VCaP (cell line): ENCODE measurements at regions not wholly inside any gene's neighbourhood (a gene's known extent, or its start where the extent isn't known, plus 50 kb on each side); places are given as distances from the start of the nearest gene placed in this dataset.

Source experiments
- H3K27ac ChIP-seq: fragments of 450-650 bp; 2 replicates; pipeline ENCODE4 v1.5.1; 2017
- TF ChIP-seq, protein P1 (sequence below): fragments of 450-650 bp; conservative IDR thresholded peaks from 2 replicates; pipeline ENCODE4 v1.5.1; 2017; ENCODE audit warnings: mild to moderate bottlenecking, moderate library complexity

DNA sequence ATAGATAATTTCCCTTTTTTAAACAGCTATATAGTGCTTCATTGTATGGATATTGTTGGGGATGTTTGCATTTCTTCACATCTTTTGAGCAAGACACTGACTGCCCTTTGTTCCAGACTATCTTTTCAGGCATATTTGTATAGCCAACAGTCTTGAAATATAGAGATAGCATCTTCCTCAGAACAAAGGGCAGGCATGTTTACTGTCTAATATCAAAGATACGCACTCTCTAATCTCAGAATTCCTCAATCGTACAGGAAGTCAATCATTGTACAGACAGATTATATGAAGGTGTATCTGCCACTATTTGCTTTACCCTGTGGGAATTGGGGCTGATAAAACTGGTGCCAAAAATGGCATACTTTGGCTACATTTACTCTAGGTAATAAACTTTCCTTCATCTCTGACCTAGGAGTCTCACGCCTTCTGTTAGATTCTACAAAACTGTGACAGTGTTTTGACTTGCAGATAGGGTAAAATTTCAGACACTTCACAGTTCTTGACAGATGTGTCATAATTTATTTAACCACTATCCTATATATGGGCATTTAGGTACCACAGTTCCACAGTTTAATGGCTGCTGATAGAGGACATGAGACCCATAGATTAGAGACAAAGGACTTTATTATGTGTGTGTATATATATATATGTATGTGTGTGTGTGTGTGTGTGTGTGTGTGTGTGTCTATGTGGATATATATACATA is 321.0 kb downstream of the IGSF11 start:
- H3K27ac ChIP-seq = no peak overlapping the region
- TF ChIP-seq, protein P1, sequence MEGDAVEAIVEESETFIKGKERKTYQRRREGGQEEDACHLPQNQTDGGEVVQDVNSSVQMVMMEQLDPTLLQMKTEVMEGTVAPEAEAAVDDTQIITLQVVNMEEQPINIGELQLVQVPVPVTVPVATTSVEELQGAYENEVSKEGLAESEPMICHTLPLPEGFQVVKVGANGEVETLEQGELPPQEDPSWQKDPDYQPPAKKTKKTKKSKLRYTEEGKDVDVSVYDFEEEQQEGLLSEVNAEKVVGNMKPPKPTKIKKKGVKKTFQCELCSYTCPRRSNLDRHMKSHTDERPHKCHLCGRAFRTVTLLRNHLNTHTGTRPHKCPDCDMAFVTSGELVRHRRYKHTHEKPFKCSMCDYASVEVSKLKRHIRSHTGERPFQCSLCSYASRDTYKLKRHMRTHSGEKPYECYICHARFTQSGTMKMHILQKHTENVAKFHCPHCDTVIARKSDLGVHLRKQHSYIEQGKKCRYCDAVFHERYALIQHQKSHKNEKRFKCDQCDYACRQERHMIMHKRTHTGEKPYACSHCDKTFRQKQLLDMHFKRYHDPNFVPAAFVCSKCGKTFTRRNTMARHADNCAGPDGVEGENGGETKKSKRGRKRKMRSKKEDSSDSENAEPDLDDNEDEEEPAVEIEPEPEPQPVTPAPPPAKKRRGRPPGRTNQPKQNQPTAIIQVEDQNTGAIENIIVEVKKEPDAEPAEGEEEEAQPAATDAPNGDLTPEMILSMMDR = no peak

DNA sequence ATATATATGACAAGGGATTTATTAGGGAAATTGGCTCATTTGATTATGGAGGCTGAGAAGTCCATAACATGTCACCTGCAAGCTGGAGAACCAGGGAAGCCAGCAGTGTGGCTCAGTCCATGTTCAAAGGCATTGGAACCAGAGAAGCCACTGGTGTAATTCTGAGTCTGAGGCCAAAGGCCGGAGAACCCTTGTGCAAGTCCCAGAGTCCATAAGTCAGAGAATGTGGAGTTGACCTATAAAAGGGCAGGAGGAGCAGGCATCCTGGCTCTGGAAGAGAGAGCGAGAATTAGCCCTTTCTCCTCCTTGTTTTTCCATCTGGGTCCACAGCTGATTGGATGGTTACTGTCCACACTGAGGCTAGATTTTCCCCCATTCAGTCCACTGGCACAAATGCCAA is 319.8 kb downstream of the IGSF11 start:
- TF ChIP-seq, protein P1 = no peak
- no peak overlapping the region for H3K27ac ChIP-seq

DNA sequence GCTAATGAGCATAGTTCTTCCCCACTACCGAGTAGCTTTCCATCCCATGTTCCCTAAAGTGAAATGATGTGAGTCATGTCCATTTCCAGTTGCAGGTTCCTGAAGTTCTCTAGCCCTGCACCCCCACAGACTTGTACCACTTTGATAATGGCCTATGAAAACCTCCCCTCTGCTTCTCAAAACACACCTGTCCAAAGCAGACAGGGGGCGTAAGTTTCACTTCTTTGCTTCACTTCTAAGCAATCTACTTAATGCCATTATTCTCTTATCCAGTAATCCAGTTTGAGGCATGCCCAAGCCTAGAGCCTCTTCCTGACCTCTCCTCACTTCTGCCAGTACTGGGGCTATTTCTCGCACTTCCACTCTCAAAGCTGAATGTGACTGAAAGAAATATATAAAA is 305.1 kb downstream of the IGSF11 start:
- TF ChIP-seq, protein P1 = no peak

DNA sequence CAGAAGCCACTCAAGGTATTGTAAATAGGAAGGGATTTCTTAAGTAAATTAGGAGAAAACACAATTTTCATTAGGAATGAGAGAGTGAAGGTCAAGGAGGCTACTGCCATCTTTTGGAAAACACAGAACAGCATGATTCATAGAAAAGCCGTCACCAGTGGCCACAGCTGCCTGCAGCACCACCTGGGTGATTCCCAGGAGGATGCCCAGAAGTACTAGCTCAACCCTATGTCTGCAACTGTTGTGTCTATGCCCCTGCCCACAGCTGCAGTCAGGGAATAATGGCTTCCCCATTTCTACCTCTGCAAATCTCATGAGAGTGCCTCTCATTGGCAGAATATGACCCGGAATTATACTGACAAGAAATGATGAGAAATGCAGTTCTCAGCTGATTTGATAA is 300.0 kb downstream of the IGSF11 start:
- TF ChIP-seq, protein P1 = no peak
- no peak overlapping the region for H3K27ac ChIP-seq

More for the DNA sequence above, 305.1 kb downstream of the IGSF11 start:
- H3K27ac ChIP-seq = no peak overlapping the region

DNA sequence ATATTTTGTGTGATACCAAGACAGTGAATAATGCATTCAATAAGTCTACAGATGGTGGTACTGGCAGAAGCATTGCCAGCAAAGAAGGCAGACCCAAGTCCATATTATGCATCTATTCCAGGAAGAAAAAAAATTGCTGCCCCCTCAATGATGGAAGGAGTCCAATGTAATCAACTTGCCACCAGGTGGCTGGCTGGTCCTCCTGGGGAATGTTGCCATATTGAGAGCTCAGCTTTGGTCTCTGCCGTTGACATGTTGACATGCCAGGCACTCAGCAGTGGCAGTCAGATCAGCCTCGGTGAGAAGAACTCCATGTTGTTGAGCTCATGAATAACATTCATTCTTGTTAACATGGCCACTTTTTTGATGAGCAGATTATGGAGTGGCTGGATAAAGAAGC is 298.5 kb downstream of the IGSF11 start:
- TF ChIP-seq, protein P1 = no peak
- no peak overlapping the region for H3K27ac ChIP-seq

DNA sequence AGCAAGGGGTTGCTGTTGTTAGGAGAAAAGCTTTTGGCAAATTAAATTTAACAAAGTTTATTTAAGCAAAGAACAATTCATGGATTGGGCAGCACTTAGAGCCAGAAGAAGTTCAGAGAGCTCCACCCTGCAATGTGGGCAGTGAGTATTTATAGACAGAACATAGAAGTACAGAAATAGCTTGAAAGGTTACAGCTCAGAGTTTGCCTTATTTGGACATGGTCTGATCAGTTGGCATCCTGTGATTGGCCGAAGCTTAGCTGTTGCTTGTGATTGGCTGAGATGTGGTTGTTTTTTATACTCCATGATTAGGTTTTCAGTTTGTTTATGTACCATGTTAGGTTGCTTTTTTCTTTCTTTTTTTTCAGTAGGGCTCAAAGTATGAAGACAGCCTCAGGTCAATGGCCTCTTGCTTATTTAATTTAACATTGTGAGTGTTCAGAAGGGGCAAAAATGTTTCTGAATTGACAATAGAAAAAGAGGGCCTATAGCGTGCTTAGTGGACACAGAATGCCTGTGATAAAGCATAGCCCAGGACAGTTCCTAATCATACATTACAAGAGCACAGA is 293.8 kb downstream of the IGSF11 start:
- H3K27ac ChIP-seq = no peak overlapping the region
- TF ChIP-seq, protein P1 = no peak

DNA sequence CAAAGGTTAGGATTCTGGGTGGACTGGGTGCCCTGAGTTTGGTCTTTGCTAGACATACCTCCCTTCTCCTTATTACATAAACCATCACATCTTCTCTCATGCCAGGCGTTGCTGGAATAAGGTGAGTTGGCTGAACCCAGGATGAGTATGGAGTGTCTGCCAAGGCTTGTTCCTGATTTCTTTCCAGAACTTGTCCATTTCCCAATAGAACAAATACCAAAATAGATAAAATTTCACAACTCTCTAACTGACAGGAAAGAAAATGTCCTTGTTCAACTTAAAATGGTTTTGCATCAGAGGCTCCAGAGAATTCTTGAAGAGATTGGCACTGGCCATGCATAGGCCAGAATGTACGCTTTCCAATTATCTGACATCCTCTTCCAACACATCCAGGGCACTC is 291.9 kb downstream of the IGSF11 start:
- TF ChIP-seq, protein P1 = no peak
- H3K27ac ChIP-seq = no peak overlapping the region
